ENCODE measurements at regions not wholly inside any gene's neighbourhood (a gene's known extent, or its start where the extent isn't known, plus 50 kb on each side); places are given as distances from the start of the nearest gene placed in this dataset.
"Not testable (repeated sequence)": the region's sequence is repeated elsewhere in the genome, so short reads cannot be mapped to it uniquely, and the experiment has no call there.

GRCh38 chr21:5117666-5118295 lies 5403.6 kb upstream of the TPTE start:
- not testable (repeated sequence) for TF ChIP-seq CTCF, POLR2A, POLR2AphosphoS5 (IDR thresholded peaks at IDR 0.05)

Data from gastroesophageal sphincter (tissue), 3 donors.